Stimulated activated CD8-positive, alpha-beta memory T cell treated with anti-CD3 and anti-CD28 coated beads, Interleukin-7, amount 100 ng/mL, for 1 hour (primary cell): ENCODE measurements at regions not wholly inside any gene's neighbourhood (a gene's known extent, or its start where the extent isn't known, plus 50 kb on each side); places are given as distances from the start of the nearest gene placed in this dataset.

Experiments
- DNase-seq, 2 donors: peaks; one replicate each; pipeline ENCODE4 v3.0.0-alpha.2; 2020; ENCODE audit warnings: low read depth in 2 of 2

GRCh38 chr16:80300876-80301275 is 239.9 kb upstream of the DYNLRB2 start:
- no peak for DNase-seq

GRCh38 chr16:80300456-80300855 is 240.3 kb upstream of the DYNLRB2 start:
- DNase-seq, result no peak

GRCh38 chr16:80299416-80299815 is 241.4 kb upstream of the DYNLRB2 start:
- DNase-seq, result no peak

GRCh38 chr16:80298676-80299075 is 242.1 kb upstream of the DYNLRB2 start:
- DNase-seq, result no peak

- no peak for DNase-seq
Observed at GRCh38 chr16:80296034-80296433, 244.8 kb upstream of the DYNLRB2 start.

GRCh38 chr16:80294172-80294571 is 246.6 kb upstream of the DYNLRB2 start:
- no peak for DNase-seq

- no peak for DNase-seq
Observed at GRCh38 chr16:80288616-80289015, 252.2 kb upstream of the DYNLRB2 start.

- no peak for DNase-seq
Observed at GRCh38 chr16:80287674-80288073, 253.1 kb upstream of the DYNLRB2 start.

GRCh38 chr16:80285104-80285503 is 255.7 kb upstream of the DYNLRB2 start:
- no peak for DNase-seq

GRCh38 chr16:80283466-80284392 is 257.1 kb upstream of the DYNLRB2 start:
- no peak for DNase-seq

GRCh38 chr16:80280557-80280956 is 260.2 kb upstream of the DYNLRB2 start:
- no peak for DNase-seq

GRCh38 chr16:80279656-80280055 is 261.1 kb upstream of the DYNLRB2 start:
- no peak for DNase-seq

GRCh38 chr16:80277182-80277581 is 263.6 kb upstream of the DYNLRB2 start:
- DNase-seq, result no peak

GRCh38 chr16:80274576-80275191 is 266.1 kb upstream of the DYNLRB2 start:
- DNase-seq, result no peak

- DNase-seq, result no peak
Observed at GRCh38 chr16:80273635-80274538, 266.9 kb upstream of the DYNLRB2 start.

- DNase-seq, result no peak
Observed at GRCh38 chr16:80265624-80266306, 275.0 kb upstream of the DYNLRB2 start.

GRCh38 chr16:80263848-80264694 is 276.7 kb upstream of the DYNLRB2 start:
- DNase-seq, result no peak

GRCh38 chr16:80263181-80263823 is 277.5 kb upstream of the DYNLRB2 start:
- no peak for DNase-seq

- no peak for DNase-seq
Observed at GRCh38 chr16:80260906-80261311, 279.9 kb upstream of the DYNLRB2 start.

- DNase-seq, result no peak
Observed at GRCh38 chr16:80259290-80259805, 281.4 kb upstream of the DYNLRB2 start.
